HUES64 (cell line): ENCODE measurements at regions not wholly inside any gene's neighbourhood (a gene's known extent, or its start where the extent isn't known, plus 50 kb on each side); places are given as distances from the start of the nearest gene placed in this dataset.

Source experiments
- H3K27ac ChIP-seq: 2 replicates; pipeline ENCODE4 v1.7.0; 2013; ENCODE audit warnings: low read depth, low read length, inconsistent platforms
- H3K27me3 ChIP-seq: 2 replicates; pipeline ENCODE4 v1.6.1; 2013; ENCODE audit warnings: mild to moderate bottlenecking, low read length; ENCODE audit not compliant: insufficient read depth
- H3K36me3 ChIP-seq: 2 replicates; pipeline ENCODE4 v1.6.1; 2013; ENCODE audit warnings: mild to moderate bottlenecking, low read length; ENCODE audit not compliant: insufficient read depth
- H3K4me1 ChIP-seq: 2 replicates; pipeline ENCODE4 v1.6.1; 2013; ENCODE audit warnings: mild to moderate bottlenecking, low read length, moderate library complexity; ENCODE audit not compliant: insufficient read depth
- H3K4me3 ChIP-seq: 2 replicates; pipeline ENCODE4 v1.5.1; 2013; ENCODE audit warnings: mild to moderate bottlenecking, low read length, moderate library complexity
- H3K9ac ChIP-seq: 2 replicates; pipeline ENCODE4 v1.6.1; 2013; ENCODE audit warnings: mild to moderate bottlenecking, low read depth, low read length
- H3K9me3 ChIP-seq: 2 replicates; pipeline ENCODE4 v1.6.1; 2013; ENCODE audit warnings: low read depth, low read length; ENCODE audit not compliant: insufficient read depth
- WGBS: fragments of 150-250, 120-280 bp; methylation state at CpG from one replicate; pipeline ENCODE4 v1.1.7; 2013; ENCODE audit warnings: missing lambda C conversion rate; 5-methylcytosine and 5-hydroxymethylcytosine counted together

GRCh38 chr10:36147529-36147928 is 505.4 kb upstream of the FZD8 start:
- H3K9me3 ChIP-seq = no peaks in the 10 kb centered on the region
- no peaks in the 10 kb centered on the region for H3K36me3 ChIP-seq
- no peaks in the 10 kb centered on the region for H3K27me3 ChIP-seq
- no peak overlapping the region for H3K4me3 ChIP-seq
- no peak overlapping the region for H3K9ac ChIP-seq
- H3K4me1 ChIP-seq = no peaks in the 10 kb centered on the region
- H3K27ac ChIP-seq = no peak overlapping the region

GRCh38 chr10:36141856-36142560 is 499.9 kb upstream of the FZD8 start:
- Histone ChIP-seq H3K9me3 (no peaks in the 10 kb centered on the region), H3K4me1 (0 out of 2 replicates have a peak, but pooled peaks cover 6% of the 10 kb centered on the region), H3K36me3 (no peaks in the 10 kb centered on the region), H3K27ac (no peak overlapping the region), H3K4me3 (no peak overlapping the region), H3K9ac (no peak overlapping the region), H3K27me3 (no peaks in the 10 kb centered on the region)
- WGBS = 90% methylated on average over 7 of the region's 7 CpGs

- H3K4me1 ChIP-seq = no peaks in the 10 kb centered on the region
- H3K36me3 ChIP-seq = no peaks in the 10 kb centered on the region
- 97% methylated on average over 2 of the region's 4 CpGs for WGBS
- no peaks in the 10 kb centered on the region for H3K9me3 ChIP-seq
- no peaks in the 10 kb centered on the region for H3K27me3 ChIP-seq
- no peak overlapping the region for H3K9ac ChIP-seq
- H3K4me3 ChIP-seq = no peak overlapping the region
- no peak overlapping the region for H3K27ac ChIP-seq
Measured at GRCh38 chr10:36129051-36129450, 487.0 kb upstream of the FZD8 start.

- no peaks in the 10 kb centered on the region for H3K27me3 ChIP-seq
- H3K4me1 ChIP-seq = no peaks in the 10 kb centered on the region
- H3K9me3 ChIP-seq = no peaks in the 10 kb centered on the region
- H3K9ac ChIP-seq = no peak overlapping the region
- H3K36me3 ChIP-seq = no peaks in the 10 kb centered on the region
- no peak overlapping the region for H3K4me3 ChIP-seq
- no peak overlapping the region for H3K27ac ChIP-seq
Measured at GRCh38 chr10:36126076-36126475, 484.0 kb upstream of the FZD8 start.

GRCh38 chr10:36119455-36119854 is 477.4 kb upstream of the FZD8 start:
- peaks cover 5% of the 10 kb centered on the region; the same call in 1 of the 2 replicates for H3K4me1 ChIP-seq
- no peaks in the 10 kb centered on the region for H3K27me3 ChIP-seq
- H3K36me3 ChIP-seq = no peaks in the 10 kb centered on the region
- H3K27ac ChIP-seq = no peak overlapping the region
- H3K9ac ChIP-seq = no peak overlapping the region
- H3K4me3 ChIP-seq = no peak overlapping the region
- 95% methylated on average over 5 of the region's 5 CpGs for WGBS
- H3K9me3 ChIP-seq = no peaks in the 10 kb centered on the region

GRCh38 chr10:36118314-36118713 is 476.2 kb upstream of the FZD8 start:
- Histone ChIP-seq H3K27me3 (no peaks in the 10 kb centered on the region), H3K4me1 (peaks cover 5% of the 10 kb centered on the region; the same call in 1 of the 2 replicates)
- 97% methylated on average over 7 of the region's 7 CpGs for WGBS

GRCh38 chr10:36117890-36118289 is 475.8 kb upstream of the FZD8 start:
- no peaks in the 10 kb centered on the region for H3K27me3 ChIP-seq
- no peak overlapping the region for H3K9ac ChIP-seq
- H3K9me3 ChIP-seq = no peaks in the 10 kb centered on the region
- peaks cover 5% of the 10 kb centered on the region; the same call in 1 of the 2 replicates for H3K4me1 ChIP-seq
- no peak overlapping the region for H3K27ac ChIP-seq
- H3K4me3 ChIP-seq = no peak overlapping the region
- H3K36me3 ChIP-seq = no peaks in the 10 kb centered on the region
- 82% methylated on average over 4 of the region's 4 CpGs for WGBS

More at GRCh38 chr10:36118314-36118713, 476.2 kb upstream of the FZD8 start:
- H3K9ac ChIP-seq = no peak overlapping the region
- H3K4me3 ChIP-seq = no peak overlapping the region
- no peak overlapping the region for H3K27ac ChIP-seq
- H3K9me3 ChIP-seq = no peaks in the 10 kb centered on the region
- no peaks in the 10 kb centered on the region for H3K36me3 ChIP-seq

GRCh38 chr10:36117231-36117630 is 475.1 kb upstream of the FZD8 start:
- H3K36me3 ChIP-seq = no peaks in the 10 kb centered on the region
- WGBS = 72% methylated on average over 4 of the region's 5 CpGs
- H3K27ac ChIP-seq = no peak overlapping the region

GRCh38 chr10:36116731-36117130 is 474.6 kb upstream of the FZD8 start:
- no peaks in the 10 kb centered on the region for H3K27me3 ChIP-seq
- no peak overlapping the region for H3K27ac ChIP-seq
- peaks cover 5% of the 10 kb centered on the region; the same call in 1 of the 2 replicates for H3K4me1 ChIP-seq
- no peak overlapping the region for H3K4me3 ChIP-seq
- WGBS = 83% methylated on average over 6 of the region's 6 CpGs
- H3K9me3 ChIP-seq = no peaks in the 10 kb centered on the region
- H3K36me3 ChIP-seq = no peaks in the 10 kb centered on the region
- H3K9ac ChIP-seq = no peak overlapping the region

More at GRCh38 chr10:36117231-36117630, 475.1 kb upstream of the FZD8 start:
- Histone ChIP-seq H3K9ac (no peak overlapping the region), H3K4me1 (peaks cover 5% of the 10 kb centered on the region; the same call in 1 of the 2 replicates), H3K4me3 (no peak overlapping the region), H3K27me3 (no peaks in the 10 kb centered on the region), H3K9me3 (no peaks in the 10 kb centered on the region)

- no peaks in the 10 kb centered on the region for H3K27me3 ChIP-seq
- WGBS = 97% methylated on average over 2 of the region's 2 CpGs
- H3K4me1 ChIP-seq = peaks cover 5% of the 10 kb centered on the region; the same call in 1 of the 2 replicates
- no peaks in the 10 kb centered on the region for H3K9me3 ChIP-seq
- no peak overlapping the region for H3K4me3 ChIP-seq
- H3K27ac ChIP-seq = no peak overlapping the region
- no peak overlapping the region for H3K9ac ChIP-seq
- H3K36me3 ChIP-seq = no peaks in the 10 kb centered on the region
Measured at GRCh38 chr10:36116040-36116439, 473.9 kb upstream of the FZD8 start.

- WGBS = 100% methylated on average over 1 of the region's 1 CpG
- no peaks in the 10 kb centered on the region for H3K36me3 ChIP-seq
- no peak overlapping the region for H3K27ac ChIP-seq
- H3K27me3 ChIP-seq = no peaks in the 10 kb centered on the region
- no peak overlapping the region for H3K4me3 ChIP-seq
- no peaks in the 10 kb centered on the region for H3K9me3 ChIP-seq
- H3K4me1 ChIP-seq = peaks cover 5% of the 10 kb centered on the region; the same call in 1 of the 2 replicates
- no peak overlapping the region for H3K9ac ChIP-seq
Measured at GRCh38 chr10:36115364-36115763, 473.3 kb upstream of the FZD8 start.
